ENCODE measurements at regions not wholly inside any gene's neighbourhood (a gene's known extent, or its start where the extent isn't known, plus 50 kb on each side); places are given as distances from the start of the nearest gene placed in this dataset.
A peak's percentile ranks its signal among the peaks of the same experiment; 100 is the strongest.
"Not testable (repeated sequence)": the region's sequence is repeated elsewhere in the genome, so short reads cannot be mapped to it uniquely, and the experiment has no call there.

- no peak overlapping the region for H3K4me3 ChIP-seq (ENCODE audit: low read depth, low read length)
Observed at GRCh38 chr20:22529150-22530019, 55.0 kb downstream of the FOXA2 start.

GRCh38 chr20:22526512-22527012, 57.8 kb downstream of the FOXA2 start:
- H3K36me3 ChIP-seq (ENCODE audit: control insufficient read depth, insufficient read depth, low read length): no peaks in the 10 kb centered on the region
- no peak overlapping the region for H3K27ac ChIP-seq (ENCODE audit: low read depth, low read length)
- no peaks in the 10 kb centered on the region for H3K4me1 ChIP-seq (ENCODE audit: control insufficient read depth, insufficient read depth, low read length)
- WGBS (ENCODE audit: insufficient coverage): no CpG with 5 or more reads among the region's 3 CpGs
- H3K27me3 ChIP-seq (ENCODE audit: control insufficient read depth, insufficient read depth, low read length): peaks cover 7% of the 10 kb centered on the region
- H3K4me3 ChIP-seq (ENCODE audit: low read depth, low read length): no peak overlapping the region
- no peak for DNase-seq (ENCODE audit: low read depth in 4 of 6, low spot score in 6 of 6)
- no peaks in the 10 kb centered on the region for H3K9me3 ChIP-seq (ENCODE audit: control insufficient read depth, insufficient read depth, low read length)

More at GRCh38 chr20:22529150-22530019, 55.0 kb downstream of the FOXA2 start:
- peak in 1 of 6 donors; percentile 2 for DNase-seq (ENCODE audit: low read depth in 4 of 6, low spot score in 6 of 6)
- peaks cover 7% of the 10 kb centered on the region for H3K27me3 ChIP-seq (ENCODE audit: control insufficient read depth, insufficient read depth, low read length)
- H3K9me3 ChIP-seq (ENCODE audit: control insufficient read depth, insufficient read depth, low read length): no peaks in the 10 kb centered on the region
- H3K27ac ChIP-seq (ENCODE audit: low read depth, low read length): no peak overlapping the region
- WGBS (ENCODE audit: insufficient coverage): 55% methylated on average over 12 of the region's 13 CpGs
- H3K36me3 ChIP-seq (ENCODE audit: control insufficient read depth, insufficient read depth, low read length): no peaks in the 10 kb centered on the region
- no peaks in the 10 kb centered on the region for H3K4me1 ChIP-seq (ENCODE audit: control insufficient read depth, insufficient read depth, low read length)

DNA sequence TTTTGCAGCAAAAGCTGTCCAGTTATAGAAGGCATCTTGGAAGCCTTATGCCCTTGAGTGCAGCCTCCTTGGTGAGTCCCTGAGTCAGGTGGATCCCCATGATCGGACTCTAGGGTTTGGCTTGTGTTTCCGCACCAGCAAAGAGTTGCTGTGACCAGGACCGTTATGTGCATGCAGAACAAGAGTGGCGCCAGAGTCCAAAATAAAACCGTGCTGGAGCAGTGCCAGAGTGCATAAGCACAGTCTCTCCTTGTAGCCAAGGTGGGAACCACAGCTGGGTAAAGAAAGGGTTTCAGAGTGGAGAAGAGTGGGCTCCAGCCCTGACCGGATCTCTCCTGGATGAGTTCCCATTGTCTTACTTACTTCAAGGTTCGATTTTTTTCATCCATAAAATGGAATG, 58.6 kb downstream of the FOXA2 start:
- Histone ChIP-seq H3K27ac (ENCODE audit: low read depth, low read length) (no peak overlapping the region), H3K27me3 (ENCODE audit: control insufficient read depth, insufficient read depth, low read length) (peaks cover 7% of the 10 kb centered on the region), H3K9me3 (ENCODE audit: control insufficient read depth, insufficient read depth, low read length) (no peaks in the 10 kb centered on the region), H3K36me3 (ENCODE audit: control insufficient read depth, insufficient read depth, low read length) (no peaks in the 10 kb centered on the region), H3K4me3 (ENCODE audit: low read depth, low read length) (no peak overlapping the region), H3K4me1 (ENCODE audit: control insufficient read depth, insufficient read depth, low read length) (no peaks in the 10 kb centered on the region)
- no peak for DNase-seq (ENCODE audit: low read depth in 4 of 6, low spot score in 6 of 6)
- WGBS (ENCODE audit: insufficient coverage): 84% methylated on average over 5 of the region's 7 CpGs

DNA sequence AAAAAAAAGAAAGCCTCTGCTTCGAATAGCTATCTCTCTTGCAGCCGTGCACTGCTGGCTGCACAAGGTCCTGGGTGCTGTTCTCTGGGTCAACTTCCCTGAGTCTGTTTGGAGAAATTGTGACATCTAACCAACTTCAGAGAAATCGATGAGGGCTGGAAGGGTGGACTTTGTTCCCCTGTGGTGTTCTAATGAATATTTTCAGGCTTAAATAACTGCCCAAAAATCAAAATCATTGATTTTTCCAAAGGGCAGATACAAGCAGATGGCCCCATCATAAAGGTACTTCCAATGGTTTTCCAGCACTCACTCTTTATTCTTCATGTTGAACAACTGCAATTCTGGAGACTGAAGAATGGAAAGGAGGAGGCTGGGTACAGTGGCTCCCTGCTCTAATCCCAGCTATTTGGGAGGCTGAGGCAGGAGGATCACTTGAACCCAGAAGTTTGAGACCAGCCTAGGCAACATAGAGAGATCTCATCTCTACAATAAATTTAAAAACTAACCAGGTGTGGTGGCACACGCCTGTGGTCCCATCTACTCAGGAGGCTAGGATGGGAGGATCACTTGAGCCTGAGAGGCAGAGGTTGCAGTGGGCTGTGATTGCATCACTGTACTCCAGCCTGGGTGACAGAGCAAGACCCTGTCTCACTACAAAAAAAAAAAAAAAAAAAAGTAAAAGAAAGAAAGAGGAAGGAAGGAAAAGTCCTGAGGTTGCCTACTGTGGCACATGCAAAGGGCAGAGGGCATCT, 59.1 kb downstream of the FOXA2 start:
- Histone ChIP-seq H3K27ac (ENCODE audit: low read depth, low read length) (no peak overlapping the region), H3K4me3 (ENCODE audit: low read depth, low read length) (no peak overlapping the region), H3K4me1 (ENCODE audit: control insufficient read depth, insufficient read depth, low read length) (no peaks in the 10 kb centered on the region), H3K9me3 (ENCODE audit: control insufficient read depth, insufficient read depth, low read length) (no peaks in the 10 kb centered on the region), H3K36me3 (ENCODE audit: control insufficient read depth, insufficient read depth, low read length) (no peaks in the 10 kb centered on the region), H3K27me3 (ENCODE audit: control insufficient read depth, insufficient read depth, low read length) (peaks cover 7% of the 10 kb centered on the region)
- WGBS (ENCODE audit: insufficient coverage): 92% methylated on average over 2 of the region's 4 CpGs
- DNase-seq (ENCODE audit: low read depth in 4 of 6, low spot score in 6 of 6): no peak

GRCh38 chr20:22524393-22525015, 59.9 kb downstream of the FOXA2 start:
- H3K9me3 ChIP-seq (ENCODE audit: control insufficient read depth, insufficient read depth, low read length): no peaks in the 10 kb centered on the region
- H3K36me3 ChIP-seq (ENCODE audit: control insufficient read depth, insufficient read depth, low read length): no peaks in the 10 kb centered on the region
- no peak for DNase-seq (ENCODE audit: low read depth in 4 of 6, low spot score in 6 of 6)
- WGBS (ENCODE audit: insufficient coverage): 91% methylated on average over 1 of the region's 6 CpGs
- peaks cover 4% of the 10 kb centered on the region for H3K27me3 ChIP-seq (ENCODE audit: control insufficient read depth, insufficient read depth, low read length)
- no peak overlapping the region for H3K27ac ChIP-seq (ENCODE audit: low read depth, low read length)
- H3K4me1 ChIP-seq (ENCODE audit: control insufficient read depth, insufficient read depth, low read length): no peaks in the 10 kb centered on the region
- no peak overlapping the region for H3K4me3 ChIP-seq (ENCODE audit: low read depth, low read length)

DNA sequence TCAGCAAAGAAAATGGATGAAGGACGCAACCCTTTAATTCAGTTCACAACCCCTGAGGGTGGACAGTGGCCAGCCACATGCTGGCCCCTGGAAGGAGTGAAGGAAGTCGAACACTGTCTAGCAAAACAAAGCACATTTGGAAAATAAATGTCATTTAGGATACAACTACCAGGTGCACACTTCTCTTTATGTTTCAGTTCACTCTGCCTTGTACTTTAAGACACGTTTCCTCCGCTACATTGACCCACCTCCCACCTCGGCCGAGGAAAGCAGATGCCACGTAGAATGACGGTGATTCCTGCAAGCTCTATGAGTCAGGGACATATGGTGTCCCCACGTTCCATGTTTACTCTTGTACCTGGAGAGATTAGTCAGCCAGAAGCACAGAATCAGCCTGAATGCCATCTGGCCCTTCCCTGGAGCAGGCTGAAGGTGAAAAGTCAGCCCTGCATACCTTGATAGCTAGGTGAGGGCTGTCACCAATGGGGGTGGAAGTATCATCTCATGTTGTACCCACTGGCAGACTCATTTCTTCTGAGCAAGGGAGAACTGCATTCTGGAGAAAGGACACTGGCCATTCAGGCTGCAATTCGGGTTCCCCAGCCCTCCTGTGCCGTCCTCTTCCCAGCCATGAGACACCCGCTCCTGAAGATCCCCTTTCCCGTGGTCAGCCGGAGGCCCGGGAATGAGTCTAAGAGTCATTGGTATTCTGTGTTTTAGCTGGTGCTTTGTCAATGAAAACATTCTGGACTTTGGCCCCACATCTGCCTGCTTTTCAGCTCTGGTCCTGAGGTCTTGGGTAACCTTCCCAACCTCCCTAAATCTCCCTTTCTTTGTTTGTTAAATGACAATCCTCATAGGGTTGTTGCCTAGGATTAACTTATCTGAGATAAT, 60.6 kb downstream of the FOXA2 start:
- 84% methylated on average over 10 of the region's 15 CpGs for WGBS (ENCODE audit: insufficient coverage)
- H3K4me3 ChIP-seq (ENCODE audit: low read depth, low read length): no peak overlapping the region
- H3K27ac ChIP-seq (ENCODE audit: low read depth, low read length): no peak overlapping the region
- H3K4me1 ChIP-seq (ENCODE audit: control insufficient read depth, insufficient read depth, low read length): no peaks in the 10 kb centered on the region
- no peak for DNase-seq (ENCODE audit: low read depth in 4 of 6, low spot score in 6 of 6)
- H3K9me3 ChIP-seq (ENCODE audit: control insufficient read depth, insufficient read depth, low read length): no peaks in the 10 kb centered on the region
- no peaks in the 10 kb centered on the region for H3K36me3 ChIP-seq (ENCODE audit: control insufficient read depth, insufficient read depth, low read length)
- no peaks in the 10 kb centered on the region for H3K27me3 ChIP-seq (ENCODE audit: control insufficient read depth, insufficient read depth, low read length)

DNA sequence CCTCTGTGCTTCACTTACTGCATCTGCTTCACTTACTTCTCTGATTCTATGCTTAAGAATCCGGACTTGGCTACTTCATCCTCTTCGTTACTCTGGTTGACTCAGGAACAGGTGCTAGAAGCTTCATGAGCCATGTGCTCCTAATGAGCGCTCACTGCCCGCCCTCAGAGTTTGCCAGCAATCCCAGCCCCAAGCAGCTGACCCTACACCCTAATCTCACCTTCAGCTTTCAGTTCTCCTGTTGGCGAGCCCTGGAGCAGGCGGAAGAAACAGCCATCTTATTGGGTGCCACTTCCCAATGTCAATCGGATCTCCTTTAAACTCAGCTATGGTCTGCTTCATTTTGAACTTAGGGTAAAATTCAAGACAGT, 61.3 kb downstream of the FOXA2 start:
- WGBS (ENCODE audit: insufficient coverage): 95% methylated on average over 6 of the region's 7 CpGs
- no peaks in the 10 kb centered on the region for H3K27me3 ChIP-seq (ENCODE audit: control insufficient read depth, insufficient read depth, low read length)

DNA sequence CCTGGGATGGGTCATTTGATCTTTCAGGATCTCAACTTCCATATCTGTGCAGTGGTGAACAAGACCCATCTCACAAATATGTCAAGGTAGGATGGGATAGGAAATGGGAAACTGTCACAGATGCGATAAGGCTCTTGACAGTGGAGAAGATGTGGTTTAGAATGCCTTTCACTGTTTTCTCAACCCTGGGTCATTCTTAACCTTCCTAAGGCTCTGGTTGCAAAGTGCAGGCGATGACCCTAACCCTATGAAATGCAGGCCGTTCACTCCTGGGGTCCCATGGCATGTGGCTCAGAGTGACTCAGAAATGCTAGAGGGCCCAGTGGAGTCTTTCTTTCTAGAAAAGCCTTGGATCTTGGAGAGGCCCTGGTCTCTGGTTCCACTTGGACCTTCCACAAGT, 61.7 kb downstream of the FOXA2 start:
- Histone ChIP-seq H3K4me3 (ENCODE audit: low read depth, low read length) (no peak overlapping the region), H3K27me3 (ENCODE audit: control insufficient read depth, insufficient read depth, low read length) (no peaks in the 10 kb centered on the region), H3K4me1 (ENCODE audit: control insufficient read depth, insufficient read depth, low read length) (no peaks in the 10 kb centered on the region), H3K27ac (ENCODE audit: low read depth, low read length) (no peak overlapping the region), H3K9me3 (ENCODE audit: control insufficient read depth, insufficient read depth, low read length) (no peaks in the 10 kb centered on the region), H3K36me3 (ENCODE audit: control insufficient read depth, insufficient read depth, low read length) (no peaks in the 10 kb centered on the region)
- DNase-seq (ENCODE audit: low read depth in 4 of 6, low spot score in 6 of 6): no peak
- no CpG with 5 or more reads among the region's 3 CpGs for WGBS (ENCODE audit: insufficient coverage)

More for the DNA sequence above, 61.3 kb downstream of the FOXA2 start:
- Histone ChIP-seq H3K4me3 (ENCODE audit: low read depth, low read length) (no peak overlapping the region), H3K4me1 (ENCODE audit: control insufficient read depth, insufficient read depth, low read length) (no peaks in the 10 kb centered on the region), H3K9me3 (ENCODE audit: control insufficient read depth, insufficient read depth, low read length) (no peaks in the 10 kb centered on the region), H3K27ac (ENCODE audit: low read depth, low read length) (no peak overlapping the region), H3K36me3 (ENCODE audit: control insufficient read depth, insufficient read depth, low read length) (no peaks in the 10 kb centered on the region)
- no peak for DNase-seq (ENCODE audit: low read depth in 4 of 6, low spot score in 6 of 6)

DNA sequence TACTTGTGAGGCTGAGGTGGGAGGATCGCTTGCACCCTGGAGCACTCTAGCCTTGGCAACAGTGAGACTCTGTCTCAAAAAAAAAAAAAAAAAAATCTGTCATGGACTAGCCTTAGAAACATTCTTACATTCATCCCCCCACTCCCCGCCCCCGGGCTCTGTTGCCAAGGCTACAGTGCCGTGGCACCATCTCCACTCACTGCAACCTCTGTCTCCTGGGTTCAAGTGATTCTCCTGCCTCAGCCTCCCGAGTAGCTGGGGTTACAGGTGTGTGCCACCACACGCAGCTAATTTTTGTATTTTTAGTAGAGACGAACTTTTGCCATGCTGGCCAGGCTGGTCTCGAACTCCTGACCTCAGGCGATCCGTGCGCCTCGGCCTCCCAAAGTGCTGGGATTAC, 62.4 kb downstream of the FOXA2 start:
- not testable (repeated sequence) for DNase-seq (ENCODE audit: low read depth in 4 of 6, low spot score in 6 of 6); H3K4me1 ChIP-seq (ENCODE audit: control insufficient read depth, insufficient read depth, low read length); H3K27me3 ChIP-seq (ENCODE audit: control insufficient read depth, insufficient read depth, low read length); H3K9me3 ChIP-seq (ENCODE audit: control insufficient read depth, insufficient read depth, low read length); H3K27ac ChIP-seq (ENCODE audit: low read depth, low read length); H3K4me3 ChIP-seq (ENCODE audit: low read depth, low read length); H3K36me3 ChIP-seq (ENCODE audit: control insufficient read depth, insufficient read depth, low read length)
- 87% methylated on average over 11 of the region's 12 CpGs for WGBS (ENCODE audit: insufficient coverage)

All from spinal cord (tissue), 9 donors.